Skeletal muscle tissue (tissue), 3 donors: ENCODE measurements at regions not wholly inside any gene's neighbourhood (a gene's known extent, or its start where the extent isn't known, plus 50 kb on each side); places are given as distances from the start of the nearest gene placed in this dataset.

Experiments
- H3K27ac ChIP-seq: one replicate; pipeline ENCODE4 v1.7.0; 2013; ENCODE audit warnings: mild to moderate bottlenecking, low read depth, low read length, inconsistent platforms
- H3K27me3 ChIP-seq, 3 donors: one replicate each; pipeline ENCODE4 v1.7.0; 2013; ENCODE audit warnings: low read length in 3 of 3; ENCODE audit not compliant: control insufficient read depth in 3 of 3, insufficient read depth in 3 of 3
- H3K36me3 ChIP-seq, 3 donors: one replicate each; pipeline ENCODE4 v1.7.0; 2013; ENCODE audit warnings: low read length in 3 of 3; ENCODE audit not compliant: control insufficient read depth in 3 of 3, insufficient read depth in 3 of 3
- H3K4me1 ChIP-seq, 3 donors: one replicate each; pipeline ENCODE4 v1.7.0; 2013; ENCODE audit warnings: low read length in 3 of 3, mild to moderate bottlenecking in 3 of 3; ENCODE audit not compliant: control insufficient read depth in 3 of 3, insufficient read depth in 3 of 3
- H3K4me3 ChIP-seq, 3 donors: one replicate each; pipeline ENCODE4 v1.7.0; 2013; ENCODE audit warnings: low read length in 3 of 3
- H3K9ac ChIP-seq, 3 donors: one replicate each; pipeline ENCODE4 v1.7.0; 2013; ENCODE audit warnings: low read length in 3 of 3, mild to moderate bottlenecking in 3 of 3, moderate library complexity in 2 of 3, low read depth in 1 of 3
- H3K9me3 ChIP-seq, 3 donors: one replicate each; pipeline ENCODE4 v1.7.0; 2013; ENCODE audit warnings: low read length in 3 of 3; ENCODE audit not compliant: control insufficient read depth in 3 of 3
- donor health status: Osteomylitis.

- no peaks in the 10 kb centered on the region for H3K9me3 ChIP-seq
- no peak overlapping the region for H3K4me3 ChIP-seq
- H3K36me3 ChIP-seq = no peaks in the 10 kb centered on the region
- no peak overlapping the region for H3K9ac ChIP-seq
- H3K4me1 ChIP-seq = no peaks in the 10 kb centered on the region
- H3K27me3 ChIP-seq = no peaks in the 10 kb centered on the region
- no peak overlapping the region for H3K27ac ChIP-seq
Measured at GRCh38 chr6:140236732-140237131, 862.3 kb upstream of the CITED2 start.

GRCh38 chr6:140230282-140230681 lies 855.8 kb upstream of the CITED2 start:
- Histone ChIP-seq H3K9me3 (no peaks in the 10 kb centered on the region), H3K27ac (no peak overlapping the region), H3K36me3 (no peaks in the 10 kb centered on the region), H3K4me1 (no peaks in the 10 kb centered on the region), H3K9ac (no peak overlapping the region), H3K27me3 (no peaks in the 10 kb centered on the region), H3K4me3 (no peak overlapping the region)

- H3K9ac ChIP-seq = no peak overlapping the region
- H3K4me1 ChIP-seq = no peaks in the 10 kb centered on the region
- H3K36me3 ChIP-seq = no peaks in the 10 kb centered on the region
- H3K4me3 ChIP-seq = no peak overlapping the region
- H3K9me3 ChIP-seq = no peaks in the 10 kb centered on the region
- no peak overlapping the region for H3K27ac ChIP-seq
- no peaks in the 10 kb centered on the region for H3K27me3 ChIP-seq
Measured at GRCh38 chr6:140228491-140228890, 854.0 kb upstream of the CITED2 start.

GRCh38 chr6:140226637-140227036 lies 852.2 kb upstream of the CITED2 start:
- no peaks in the 10 kb centered on the region for H3K36me3 ChIP-seq
- no peak overlapping the region for H3K4me3 ChIP-seq
- H3K27ac ChIP-seq = no peak overlapping the region
- H3K4me1 ChIP-seq = no peaks in the 10 kb centered on the region
- H3K9ac ChIP-seq = no peak overlapping the region
- no peaks in the 10 kb centered on the region for H3K9me3 ChIP-seq
- H3K27me3 ChIP-seq = no peaks in the 10 kb centered on the region

- Histone ChIP-seq H3K4me1 (no peaks in the 10 kb centered on the region), H3K27ac (no peak overlapping the region), H3K9ac (no peak overlapping the region), H3K36me3 (no peaks in the 10 kb centered on the region), H3K27me3 (no peaks in the 10 kb centered on the region), H3K9me3 (no peaks in the 10 kb centered on the region), H3K4me3 (no peak overlapping the region)
Measured at GRCh38 chr6:140225701-140226436, 851.4 kb upstream of the CITED2 start.

GRCh38 chr6:140217283-140217682 lies 842.8 kb upstream of the CITED2 start:
- Histone ChIP-seq H3K9me3 (peaks cover 0 to 3% (median 2%) of the 10 kb centered on the region in 3 donors), H3K4me3 (no peak overlapping the region), H3K27me3 (no peaks in the 10 kb centered on the region), H3K4me1 (no peaks in the 10 kb centered on the region), H3K36me3 (no peaks in the 10 kb centered on the region), H3K27ac (no peak overlapping the region), H3K9ac (no peak overlapping the region)

GRCh38 chr6:140209775-140210174 lies 835.3 kb upstream of the CITED2 start:
- Histone ChIP-seq H3K9me3 (no peaks in the 10 kb centered on the region), H3K4me1 (no peaks in the 10 kb centered on the region), H3K27ac (no peak overlapping the region), H3K27me3 (no peaks in the 10 kb centered on the region), H3K36me3 (no peaks in the 10 kb centered on the region), H3K4me3 (no peak overlapping the region), H3K9ac (no peak overlapping the region)

- Histone ChIP-seq H3K4me3 (no peak overlapping the region), H3K9ac (no peak overlapping the region), H3K36me3 (no peaks in the 10 kb centered on the region), H3K27ac (no peak overlapping the region), H3K27me3 (no peaks in the 10 kb centered on the region), H3K9me3 (no peaks in the 10 kb centered on the region), H3K4me1 (no peaks in the 10 kb centered on the region)
Measured at GRCh38 chr6:140208286-140208685, 833.8 kb upstream of the CITED2 start.

- H3K4me1 ChIP-seq = no peaks in the 10 kb centered on the region
- H3K9me3 ChIP-seq = no peaks in the 10 kb centered on the region
- H3K27me3 ChIP-seq = no peaks in the 10 kb centered on the region
- no peaks in the 10 kb centered on the region for H3K36me3 ChIP-seq
- H3K4me3 ChIP-seq = no peak overlapping the region
- no peak overlapping the region for H3K9ac ChIP-seq
- no peak overlapping the region for H3K27ac ChIP-seq
Measured at GRCh38 chr6:140205795-140206593, 831.5 kb upstream of the CITED2 start.

- Histone ChIP-seq H3K36me3 (no peaks in the 10 kb centered on the region), H3K27me3 (no peaks in the 10 kb centered on the region), H3K4me1 (no peaks in the 10 kb centered on the region), H3K4me3 (no peak overlapping the region), H3K9me3 (no peaks in the 10 kb centered on the region), H3K27ac (no peak overlapping the region), H3K9ac (no peak overlapping the region)
Measured at GRCh38 chr6:140204154-140204553, 829.7 kb upstream of the CITED2 start.
